K562 (cell line): ENCODE measurements at regions not wholly inside any gene's neighbourhood (a gene's known extent, or its start where the extent isn't known, plus 50 kb on each side); places are given as distances from the start of the nearest gene placed in this dataset.

Experiments used
- ADNP ChIP-seq: fragments of 200-800 bp; sonication (Bioruptor generic); IDR thresholded peaks from 2 replicates; pipeline ENCODE4 v1.6.1; 2016; ENCODE audit warnings: missing genetic modification characterization, missing compliant biosample characterization
- BRF2 ChIP-seq: IDR thresholded peaks from 3 replicates; pipeline ENCODE4 v1.6.1; 2011; ENCODE audit warnings: borderline replicate concordance, mild to moderate bottlenecking; ENCODE audit not compliant: insufficient read length, insufficient read depth
- CHCHD3 ChIP-seq: fragments of 250-450 bp; sonication (Bioruptor Pico); IDR thresholded peaks from 2 replicates; pipeline ENCODE4 v2.1.2; 2022; ENCODE audit warnings: mild to moderate bottlenecking
- E2F4 ChIP-seq: sonication (generic); formaldehyde crosslinking; IDR thresholded peaks from 2 replicates; pipeline ENCODE4 v1.8.0; 2022; ENCODE audit warnings: mild to moderate bottlenecking, low read depth, missing genetic modification reagents
- FOXJ3 ChIP-seq: sonication (generic); formaldehyde crosslinking; IDR thresholded peaks from 2 replicates; pipeline ENCODE4 v1.4.0; 2020; ENCODE audit warnings: mild to moderate bottlenecking, missing genetic modification reagents
- GABPA ChIP-seq: fragments of 200-800 bp; sonication (Bioruptor generic); conservative IDR thresholded peaks from 2 replicates; pipeline ENCODE4 v1.6.1; 2016; ENCODE audit warnings: low read depth, missing genetic modification characterization, missing compliant biosample characterization
- REST ChIP-seq, 2 experiments: fragments of 450-650 bp; formaldehyde crosslinking in 1 of 2; IDR thresholded peaks; 2 replicates each; pipeline versions ENCODE4 v1.4.0 to v1.6.1; 2014 to 2020; ENCODE audit warnings: mild to moderate bottlenecking in 2 of 2, borderline replicate concordance in 1 of 2, low read depth in 1 of 2
- ZNF239 ChIP-seq: fragments of 250-450 bp; sonication (Bioruptor Pico); IDR thresholded peaks from 2 replicates; pipeline ENCODE4 v1.4.0; 2020; ENCODE audit warnings: mild to moderate bottlenecking

GRCh38 chr4:153919667-153920066 is 130.8 kb upstream of the SFRP2 start (continued):
- no peak for TF ChIP-seq GABPA (tag)
- no peak for TF ChIP-seq REST (IDR thresholded peaks at IDR 0.05; ENCODE audit: borderline replicate concordance)
- no peak for TF ChIP-seq REST (CRISPR knock-in tag; IDR thresholded peaks at IDR 0.05; ENCODE audit: low read depth)
- TF ChIP-seq E2F4 (CRISPR knock-in tag), result no peak
- TF ChIP-seq FOXJ3 (CRISPR knock-in tag), result no peak
- no peak for TF ChIP-seq ADNP (tag)
- TF ChIP-seq CHCHD3 (CRISPR knock-in tag), result no peak
- TF ChIP-seq ZNF239 (CRISPR knock-in tag), result no peak
- TF ChIP-seq BRF2, result no peak
- TF ChIP-seq, all 486 proteins: peak for 0
